PFSK-1 (cell line): ENCODE measurements at regions not wholly inside any gene's neighbourhood (a gene's known extent, or its start where the extent isn't known, plus 50 kb on each side); places are given as distances from the start of the nearest gene placed in this dataset.

Experiments
- FOXP2 ChIP-seq: optimal IDR thresholded peaks from 2 replicates; pipeline ENCODE3; 2011; ENCODE audit warnings: borderline replicate concordance, control low read depth, inconsistent platforms; ENCODE audit not compliant: insufficient read depth; ENCODE audit errors: extremely low read length, extremely low read depth
- POLR2AphosphoS5 ChIP-seq: IDR thresholded peaks from 2 replicates; pipeline ENCODE4 v1.6.1; 2012; ENCODE audit warnings: low read depth, mild to moderate bottlenecking, control low read depth, low read length, moderate library complexity
- REST ChIP-seq, 2 experiments: IDR thresholded peaks; 2 replicates each; pipeline versions ENCODE4 v1.6.1 to v1.8.0; 2011 to 2012; ENCODE audit warnings: low read depth in 2 of 2, low read length in 2 of 2, control low read depth in 1 of 2, inconsistent platforms in 1 of 2, mild to moderate bottlenecking in 1 of 2, moderate library complexity in 1 of 2; ENCODE audit not compliant: insufficient read depth in 1 of 2
- SIN3A ChIP-seq: IDR thresholded peaks from 2 replicates; pipeline ENCODE4 v1.6.1; 2012; ENCODE audit warnings: mild to moderate bottlenecking, low read length, moderate library complexity, borderline replicate concordance; ENCODE audit not compliant: insufficient read depth
- TAF1 ChIP-seq: IDR thresholded peaks from 2 replicates; pipeline ENCODE4 v1.6.1; 2012; ENCODE audit warnings: low read length, control low read depth, borderline replicate concordance; ENCODE audit not compliant: insufficient read depth

- no peak for TF ChIP-seq REST (IDR thresholded peaks at IDR 0.05; ENCODE audit: insufficient read depth in 1 of 2, low read depth in 2 of 2, low read length in 2 of 2)
- TF ChIP-seq FOXP2: no peak
- TF ChIP-seq POLR2AphosphoS5: no peak
- no peak for TF ChIP-seq SIN3A
- TF ChIP-seq TAF1: no peak
These were observed 59.8 kb upstream of the ARMC2 start for GRCh38 chr6:108788416-108788815.

- TF ChIP-seq SIN3A: no peak
- no peak for TF ChIP-seq POLR2AphosphoS5
- no peak for TF ChIP-seq REST (IDR thresholded peaks at IDR 0.05; ENCODE audit: insufficient read depth in 1 of 2, low read depth in 2 of 2, low read length in 2 of 2)
- TF ChIP-seq TAF1: no peak
- TF ChIP-seq FOXP2: no peak
These were observed 58.7 kb upstream of the ARMC2 start for GRCh38 chr6:108789475-108789874.

- TF ChIP-seq REST (IDR thresholded peaks at IDR 0.05; ENCODE audit: insufficient read depth in 1 of 2, low read depth in 2 of 2, low read length in 2 of 2) (no peak), SIN3A (no peak), POLR2AphosphoS5 (no peak), FOXP2 (no peak), TAF1 (no peak)
These were observed 56.5 kb upstream of the ARMC2 start for GRCh38 chr6:108791700-108792099.

GRCh38 chr6:108793516-108794251, 54.5 kb upstream of the ARMC2 start:
- TF ChIP-seq POLR2AphosphoS5 (no peak), TAF1 (no peak), SIN3A (no peak), FOXP2 (no peak), REST (IDR thresholded peaks at IDR 0.05; ENCODE audit: insufficient read depth in 1 of 2, low read depth in 2 of 2, low read length in 2 of 2) (no peak)

- TF ChIP-seq TAF1 (no peak), REST (IDR thresholded peaks at IDR 0.05; ENCODE audit: insufficient read depth in 1 of 2, low read depth in 2 of 2, low read length in 2 of 2) (no peak), SIN3A (no peak), POLR2AphosphoS5 (no peak), FOXP2 (no peak)
These were observed 53.1 kb upstream of the ARMC2 start for GRCh38 chr6:108795122-108795521.
